NCI-H2107 treated with DMSO at 0.1 percent for 48 hours (cell line): ENCODE measurements at regions not wholly inside any gene's neighbourhood (a gene's known extent, or its start where the extent isn't known, plus 50 kb on each side); places are given as distances from the start of the nearest gene placed in this dataset.

ENCODE experiments used
- DNase-seq: peaks from one replicate; lab custom pipeline; 2025; ENCODE audit not compliant: unreplicated experiment; lab: John Stamatoyannopoulos, UW

DNA sequence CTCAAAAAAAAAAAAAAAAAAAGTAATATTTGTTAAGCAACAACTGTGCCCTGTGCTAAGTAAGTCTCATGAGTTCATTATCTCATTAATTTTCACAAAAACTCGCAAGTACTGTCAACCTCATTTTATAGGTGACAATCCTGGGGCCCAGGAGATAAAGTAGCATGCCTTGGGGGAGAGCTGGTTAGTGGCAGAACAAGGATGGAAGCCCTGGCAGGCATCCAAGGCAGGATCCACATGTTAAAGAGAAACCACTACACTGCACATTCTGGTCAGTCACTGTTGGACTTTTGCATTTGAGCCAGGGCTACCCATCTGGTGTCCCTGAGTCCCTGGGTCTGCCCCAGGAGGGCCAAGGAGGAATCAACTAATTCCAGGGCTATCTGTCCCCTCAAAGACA lies 54.6 kb downstream of the ZFP36L2 start:
- no peak for DNase-seq

GRCh38 chr2:43170405-43171105 lies 55.9 kb downstream of the ZFP36L2 start:
- DNase-seq = no peak

DNA sequence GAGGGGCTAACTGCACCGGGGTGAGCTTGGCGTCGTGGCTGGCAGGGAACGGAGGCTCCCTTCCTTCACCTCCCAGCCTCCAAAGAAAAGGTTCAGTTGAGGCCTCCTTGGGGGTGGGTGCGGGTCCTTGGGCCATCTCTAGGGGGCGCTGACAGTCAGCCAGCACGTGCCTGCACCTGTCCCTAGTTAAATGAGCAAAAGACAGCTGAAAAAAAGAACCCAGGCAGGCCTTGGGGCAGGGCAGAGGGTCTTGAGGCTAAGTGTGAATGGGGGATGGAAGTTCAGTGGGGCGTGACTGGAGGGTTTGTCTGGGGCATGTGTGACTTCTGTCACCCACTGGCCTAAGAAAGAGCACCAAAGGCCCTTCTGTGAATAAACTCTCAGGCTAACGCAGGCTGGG lies 56.4 kb downstream of the ZFP36L2 start:
- DNase-seq = no peak

DNA sequence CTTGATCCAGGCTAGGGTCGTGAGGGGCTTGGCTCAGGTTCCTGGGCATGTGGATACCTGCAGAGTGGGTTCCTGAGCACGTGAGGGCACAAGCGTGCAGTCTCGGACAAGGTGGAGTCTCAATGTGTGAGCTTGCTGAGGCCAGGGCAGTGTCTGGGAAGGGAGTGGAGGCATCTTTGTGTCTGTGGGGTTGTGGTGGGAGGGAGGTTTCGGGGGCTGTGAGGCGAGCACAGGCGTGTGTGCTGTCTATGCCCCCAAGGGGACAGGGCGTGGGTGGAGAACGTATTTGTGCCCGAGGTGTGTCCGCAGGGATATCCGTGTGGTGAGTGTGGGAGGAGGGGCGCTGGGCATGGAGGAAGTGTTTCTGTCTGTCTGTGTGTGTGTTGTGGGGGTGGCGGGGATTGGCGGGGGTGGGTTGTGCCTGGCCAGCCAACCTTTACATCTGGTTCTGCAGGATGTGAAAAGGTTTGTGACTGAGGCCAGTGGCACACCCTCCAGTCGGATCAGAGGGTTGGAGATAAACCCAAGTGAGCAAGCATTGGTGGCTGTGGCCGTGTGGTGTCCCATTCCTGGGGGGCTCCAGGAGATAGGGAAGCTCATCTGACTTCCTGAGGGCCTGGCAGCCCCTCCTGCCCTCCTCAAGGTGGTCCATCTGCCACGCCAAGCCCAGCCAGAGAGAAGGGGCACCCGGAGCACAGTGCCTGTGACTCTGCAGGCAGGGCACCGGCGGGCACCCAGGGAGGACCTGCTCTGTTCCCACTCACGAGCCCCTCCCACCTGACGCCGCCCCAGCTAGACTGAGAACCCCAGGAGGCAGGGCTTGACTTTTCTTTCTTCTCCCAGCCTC lies 57.1 kb downstream of the ZFP36L2 start:
- DNase-seq = no peak

- no peak for DNase-seq
Observed at GRCh38 chr2:43168016-43168369, 58.4 kb downstream of the ZFP36L2 start.

- no peak for DNase-seq
Observed at GRCh38 chr2:43165378-43166069, 60.9 kb downstream of the ZFP36L2 start.

- no peak for DNase-seq
Observed at GRCh38 chr2:43164686-43165085, 61.7 kb downstream of the ZFP36L2 start.

GRCh38 chr2:43163584-43164270 lies 62.7 kb downstream of the ZFP36L2 start:
- no peak for DNase-seq

- no peak for DNase-seq
Observed at GRCh38 chr2:43162511-43162776, 64.0 kb downstream of the ZFP36L2 start.

DNA sequence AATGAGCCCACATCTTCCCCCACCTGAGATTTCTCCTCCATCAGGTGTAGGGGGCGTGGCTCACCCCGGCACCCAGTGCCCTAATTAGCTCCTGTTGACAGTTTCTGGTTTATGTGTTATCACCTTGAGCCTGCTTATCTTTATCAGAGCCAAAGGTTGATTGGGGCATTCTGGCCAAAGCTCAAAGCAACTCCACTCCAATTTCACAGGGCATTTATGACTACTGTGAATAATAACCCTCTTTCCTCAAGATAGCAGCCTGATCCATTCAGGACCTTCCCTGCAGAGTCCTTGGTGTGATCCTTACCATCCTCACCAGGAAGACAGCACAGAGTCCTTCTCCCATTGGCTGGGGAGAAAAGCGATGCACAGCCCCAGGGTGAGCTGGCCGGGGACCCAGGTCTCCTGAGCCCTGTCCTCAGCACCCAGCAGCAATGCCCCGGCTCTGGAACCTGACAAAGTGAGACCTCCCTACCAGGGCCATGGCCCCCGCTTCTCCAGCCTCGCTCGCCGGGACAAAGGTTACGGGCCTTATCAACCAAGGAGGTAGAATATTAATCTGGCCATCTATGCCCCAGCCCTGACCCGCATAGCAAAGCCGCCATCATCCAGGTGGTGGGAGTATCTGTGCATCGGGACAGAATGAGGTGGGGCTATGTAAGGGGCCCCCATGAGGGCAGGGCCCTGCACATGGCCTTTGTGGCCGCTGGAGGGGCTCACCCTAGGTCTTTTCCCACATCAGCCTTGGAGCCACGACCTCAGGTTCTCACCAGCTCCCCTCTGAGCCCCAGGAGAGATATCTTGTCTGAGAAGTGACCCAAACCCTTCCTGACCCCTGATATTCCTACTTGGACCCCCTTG lies 64.5 kb downstream of the ZFP36L2 start:
- DNase-seq = no peak

DNA sequence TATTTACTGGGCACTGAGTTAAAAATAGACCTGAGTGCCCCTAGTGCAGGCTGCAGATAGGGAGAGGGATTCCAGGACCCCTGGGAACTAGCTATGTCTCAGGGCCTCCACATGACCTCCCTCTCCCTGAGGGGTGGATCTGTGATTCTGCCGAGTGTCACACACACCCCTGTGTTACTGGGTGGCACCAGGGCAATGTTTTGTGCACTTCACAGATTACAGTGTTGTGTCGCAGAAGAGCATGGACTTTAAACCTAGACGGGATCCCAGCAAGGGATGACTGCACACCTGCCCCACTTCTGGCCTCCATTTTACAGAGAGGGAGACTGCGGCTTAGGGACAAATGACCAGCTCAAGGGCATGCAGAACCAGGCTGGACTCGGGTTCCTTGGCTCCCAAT lies 65.6 kb downstream of the ZFP36L2 start:
- DNase-seq = no peak

- DNase-seq = no peak
Observed at GRCh38 chr2:43159797-43160196, 66.6 kb downstream of the ZFP36L2 start.

DNA sequence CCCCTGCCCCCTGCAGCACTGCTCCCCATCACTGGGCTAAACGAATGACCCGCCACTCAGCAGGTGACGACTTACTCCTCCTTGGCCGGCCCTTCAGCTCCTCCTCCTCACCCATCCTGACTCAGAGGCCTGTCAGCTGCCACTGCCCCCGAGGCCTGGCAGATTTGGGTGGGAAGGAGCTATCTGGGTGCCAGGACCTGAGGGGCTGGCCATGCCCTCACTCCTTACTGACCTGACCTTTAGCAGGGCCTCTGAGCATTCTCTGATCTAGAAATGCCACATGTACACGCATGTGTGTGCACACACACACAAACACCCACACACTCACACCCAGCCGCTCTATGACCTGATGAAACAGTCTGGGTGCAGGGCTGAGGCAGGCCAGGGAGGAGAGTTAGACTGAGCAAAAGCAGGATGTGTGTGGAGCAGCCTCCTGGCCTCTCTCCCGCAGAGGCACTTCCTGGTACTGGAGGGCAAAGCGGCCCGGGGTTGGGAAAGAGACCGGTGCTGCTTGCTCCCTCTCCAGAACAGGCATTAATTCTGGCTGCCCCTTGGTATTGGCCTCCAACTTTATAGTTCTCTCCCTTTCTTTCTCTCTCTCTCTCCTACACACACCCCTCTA lies 68.0 kb downstream of the ZFP36L2 start:
- DNase-seq = no peak

- no peak for DNase-seq
Observed at GRCh38 chr2:43157506-43158246, 68.7 kb downstream of the ZFP36L2 start.

DNA sequence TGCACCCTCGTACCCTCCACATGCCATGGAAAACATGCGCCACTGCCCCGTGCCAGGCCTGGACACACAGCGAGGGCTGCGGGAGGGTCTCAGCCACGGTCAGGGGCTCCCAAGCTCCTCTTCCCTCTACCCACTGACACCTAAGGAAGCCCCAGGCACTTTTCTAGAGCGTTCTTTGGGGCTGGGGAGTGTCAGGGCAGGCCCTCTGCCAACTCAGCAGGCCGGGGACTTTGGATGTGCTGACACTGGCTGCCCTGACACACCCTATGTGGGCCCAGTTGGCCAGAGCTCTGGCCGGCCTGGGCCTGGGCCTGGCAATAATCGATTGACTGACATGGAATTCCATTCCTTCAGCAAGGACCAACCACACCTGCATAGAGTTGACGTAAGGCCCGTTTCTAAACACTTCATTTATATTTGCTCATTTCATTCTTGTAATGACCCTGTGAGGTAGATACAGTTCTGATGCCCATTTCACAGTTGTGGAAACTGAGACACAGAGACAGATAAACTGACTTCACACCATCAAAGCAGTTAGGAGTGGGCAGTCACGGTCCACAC lies 70.5 kb downstream of the ZFP36L2 start:
- DNase-seq = no peak

- DNase-seq = no peak
Observed at GRCh38 chr2:43154685-43155084, 71.7 kb downstream of the ZFP36L2 start.

GRCh38 chr2:43152741-43153647 lies 73.4 kb downstream of the ZFP36L2 start:
- DNase-seq = no peak

- DNase-seq = peak; percentile 64
Observed at GRCh38 chr2:43152186-43152585, 74.2 kb downstream of the ZFP36L2 start.
